ENCODE measurements at regions not wholly inside any gene's neighbourhood (a gene's known extent, or its start where the extent isn't known, plus 50 kb on each side); places are given as distances from the start of the nearest gene placed in this dataset.
"Not testable (repeated sequence)": the region's sequence is repeated elsewhere in the genome, so short reads cannot be mapped to it uniquely, and the experiment has no call there.

GRCh38 chr2:144925886-144926285 lies 406.0 kb upstream of the ZEB2 start:
- no peak for DNase-seq

GRCh38 chr2:144924827-144925226 lies 404.9 kb upstream of the ZEB2 start:
- DNase-seq: no peak

DNA sequence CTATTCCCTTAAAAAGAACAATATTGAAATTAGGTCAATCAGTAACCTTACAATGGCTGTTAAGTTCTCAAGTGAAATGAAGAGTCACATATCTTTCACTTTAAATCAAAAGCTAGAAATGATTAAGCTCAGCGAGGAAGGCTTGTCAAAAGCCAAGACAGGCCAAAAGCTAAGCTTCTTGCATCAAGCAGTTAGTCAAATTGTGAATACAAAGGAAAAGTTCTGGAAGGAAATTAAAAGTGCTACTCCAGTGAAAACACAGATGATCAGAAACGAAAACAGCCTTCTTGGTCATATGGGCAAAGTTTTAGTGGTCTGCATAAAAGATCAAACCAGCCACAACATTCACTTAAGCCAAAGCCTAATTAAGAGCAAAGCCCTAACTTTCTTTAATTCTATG lies 402.6 kb upstream of the ZEB2 start:
- DNase-seq: no peak

- no peak for DNase-seq
Measured at GRCh38 chr2:144920755-144921530, 401.0 kb upstream of the ZEB2 start.

DNA sequence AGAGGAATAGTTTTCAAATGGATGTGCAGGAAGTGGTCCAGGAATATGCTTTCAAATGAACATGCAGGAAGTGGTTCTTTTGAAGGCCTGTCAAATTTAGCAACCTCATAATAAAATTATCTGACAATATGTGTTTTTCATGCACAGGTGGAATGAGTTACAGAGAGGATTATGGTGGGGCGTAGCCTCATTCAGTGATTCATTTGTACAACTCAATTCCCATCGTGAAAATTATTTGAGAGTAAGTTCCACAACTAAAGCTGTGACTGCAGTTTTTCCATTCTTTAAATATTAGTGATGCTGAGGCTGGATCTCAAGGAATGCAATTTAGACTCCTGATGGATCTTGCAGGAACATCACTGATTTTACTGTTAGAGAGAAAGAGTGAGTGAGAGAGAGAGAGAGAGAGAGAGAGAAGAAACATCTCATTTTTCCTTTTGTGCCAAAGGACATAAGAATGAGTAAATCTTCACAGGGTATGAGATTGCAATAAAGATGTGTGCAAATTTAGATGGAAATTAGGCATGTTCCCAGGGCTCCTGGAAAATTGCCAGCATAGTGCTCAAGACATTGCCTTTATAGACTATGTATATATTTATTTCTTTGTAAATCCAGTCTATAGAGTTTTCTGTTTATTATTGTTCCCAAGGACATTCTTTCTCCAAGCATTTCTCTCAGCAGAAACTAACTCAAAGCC lies 394.9 kb upstream of the ZEB2 start:
- DNase-seq: no peak

GRCh38 chr2:144914113-144914512 lies 394.2 kb upstream of the ZEB2 start:
- no peak for DNase-seq

DNA sequence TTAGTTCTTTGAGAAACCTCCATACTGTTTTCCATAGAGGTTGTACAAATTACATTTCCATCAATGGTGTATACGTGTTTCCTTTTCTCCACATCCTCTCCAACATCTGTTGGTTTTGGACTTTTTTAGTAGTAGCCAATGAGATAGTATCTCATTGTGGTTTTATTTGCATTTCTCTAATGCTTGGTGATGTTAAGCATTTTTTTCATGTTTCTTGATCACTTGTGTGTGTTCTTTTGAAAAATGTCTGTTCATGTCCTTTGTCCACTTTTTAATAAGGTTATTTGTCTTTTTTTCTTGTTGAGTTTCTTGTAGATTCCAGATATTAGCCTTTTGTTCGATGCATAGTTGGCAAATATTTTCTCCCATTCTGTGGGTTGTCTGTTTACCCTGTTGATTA lies 392.3 kb upstream of the ZEB2 start:
- no peak for DNase-seq

GRCh38 chr2:144905956-144906355 lies 386.0 kb upstream of the ZEB2 start:
- no peak for DNase-seq

GRCh38 chr2:144904612-144905011 lies 384.7 kb upstream of the ZEB2 start:
- no peak for DNase-seq

GRCh38 chr2:144903045-144903444 lies 383.1 kb upstream of the ZEB2 start:
- DNase-seq: not testable (repeated sequence)

DNA sequence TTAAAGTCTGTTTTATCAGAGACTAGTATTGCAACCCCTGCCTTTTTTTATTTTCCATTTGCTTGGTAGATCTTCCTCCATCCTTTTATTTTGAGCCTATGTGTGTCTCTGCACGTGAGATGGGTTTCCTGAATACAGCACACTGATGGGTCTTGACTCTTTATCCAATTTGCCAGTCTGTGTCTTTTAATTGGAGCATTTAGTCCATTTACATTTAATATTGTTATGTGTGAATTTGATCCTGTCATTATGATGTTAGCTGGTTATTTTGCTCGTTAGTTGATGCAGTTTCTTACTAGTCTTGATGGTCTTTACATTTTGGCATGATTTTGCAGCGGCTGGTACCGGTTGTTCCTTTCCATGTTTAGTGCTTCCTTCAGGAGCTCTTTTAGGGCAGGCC lies 381.5 kb upstream of the ZEB2 start:
- not testable (repeated sequence) for DNase-seq

DNA sequence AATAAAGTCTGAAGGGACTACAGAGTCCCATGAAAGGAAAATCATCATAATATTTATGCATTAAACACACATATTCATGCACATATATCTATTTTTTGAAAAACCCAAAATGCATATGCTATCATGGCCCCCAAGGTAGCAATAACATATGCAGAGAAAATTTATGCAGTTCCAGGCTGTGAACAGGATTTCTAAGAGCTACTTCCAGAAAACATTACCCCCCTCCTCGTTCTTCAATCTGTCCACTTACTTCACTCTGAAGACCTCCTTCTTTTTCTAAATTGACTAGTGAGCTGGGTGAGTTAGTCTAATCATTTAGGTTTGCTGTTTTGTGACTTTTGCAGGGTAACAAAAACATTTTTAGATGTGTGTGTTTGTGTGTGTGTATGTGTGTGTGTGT lies 376.4 kb upstream of the ZEB2 start:
- no peak for DNase-seq

- no peak for DNase-seq
Measured at GRCh38 chr2:144894612-144895599, 375.0 kb upstream of the ZEB2 start.

DNA sequence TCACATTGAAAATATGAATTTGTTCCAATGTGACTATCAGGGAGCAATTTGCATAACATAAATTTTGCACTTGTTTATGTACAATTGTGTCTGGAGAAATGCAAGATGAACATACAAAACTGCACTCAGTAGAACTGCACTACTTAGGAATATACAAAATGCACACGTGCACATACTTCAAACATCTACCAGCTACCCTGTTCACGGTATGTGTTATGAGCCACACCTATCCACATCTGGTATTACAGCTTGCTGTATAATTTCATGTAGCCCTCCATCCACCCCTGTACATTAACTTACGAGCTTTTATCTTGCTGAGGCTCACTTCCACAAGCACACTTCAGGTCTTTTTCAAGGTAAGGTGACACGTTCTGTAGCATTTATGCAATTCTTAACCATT lies 373.5 kb upstream of the ZEB2 start:
- DNase-seq: no peak

DNA sequence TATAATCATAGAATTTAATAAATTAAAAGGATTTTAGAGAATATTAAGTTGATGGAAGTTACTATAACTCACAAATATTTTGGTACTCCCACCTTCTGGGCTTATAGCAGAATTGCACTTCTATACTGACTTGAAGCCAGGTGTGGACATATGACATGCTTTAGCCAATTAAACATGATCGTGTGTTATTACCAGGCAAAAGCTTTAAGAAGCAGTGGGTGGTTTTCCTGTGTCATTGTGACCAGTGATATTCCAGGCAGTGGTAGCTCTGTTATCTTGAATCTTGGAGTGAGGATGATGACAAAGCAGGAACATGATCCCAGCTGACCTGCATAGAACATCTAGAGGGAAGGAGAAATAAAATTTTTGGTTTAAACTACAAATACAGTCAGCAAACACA lies 370.9 kb upstream of the ZEB2 start:
- no peak for DNase-seq

- DNase-seq: no peak
Measured at GRCh38 chr2:144889348-144889747, 369.4 kb upstream of the ZEB2 start.

DNA sequence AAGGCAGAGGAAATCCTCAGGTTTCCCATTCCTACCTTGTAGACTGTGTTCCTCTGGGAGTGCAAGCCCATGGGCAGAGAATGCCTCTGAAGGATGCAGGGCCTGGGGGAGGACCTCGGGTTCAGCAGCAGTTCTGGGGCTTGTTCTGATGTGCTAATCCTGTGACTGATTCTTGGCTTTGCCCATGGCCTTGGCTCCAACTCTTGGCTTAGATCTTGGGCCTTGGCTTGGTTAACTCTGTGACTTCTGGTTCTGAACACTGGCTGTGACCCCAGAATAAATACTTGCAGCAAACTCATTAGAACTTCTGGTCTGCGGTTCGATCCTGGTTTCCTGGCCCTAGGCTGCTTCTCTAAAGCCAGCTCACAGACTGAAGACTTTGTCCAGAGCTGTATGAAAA lies 366.9 kb upstream of the ZEB2 start:
- DNase-seq: no peak

DNA sequence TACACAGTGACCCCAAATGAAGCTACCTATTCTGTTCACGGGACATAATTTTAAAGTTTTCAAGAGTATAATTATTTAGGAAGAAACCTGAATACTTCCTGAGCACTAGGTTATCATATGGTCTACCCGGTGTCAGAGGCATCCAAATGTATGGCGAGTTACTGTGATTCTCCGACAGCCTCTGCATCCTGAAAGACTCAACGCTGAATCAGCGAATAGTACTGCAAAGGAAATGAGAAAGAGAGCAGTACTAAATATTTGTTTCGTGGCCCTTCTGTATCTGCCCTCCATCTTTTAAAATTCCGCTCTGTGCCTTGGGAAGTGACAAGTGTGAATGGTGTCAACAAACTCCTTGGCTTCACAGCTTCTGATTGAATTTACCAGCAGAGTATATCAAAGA lies 358.0 kb upstream of the ZEB2 start:
- DNase-seq: no peak

DNA sequence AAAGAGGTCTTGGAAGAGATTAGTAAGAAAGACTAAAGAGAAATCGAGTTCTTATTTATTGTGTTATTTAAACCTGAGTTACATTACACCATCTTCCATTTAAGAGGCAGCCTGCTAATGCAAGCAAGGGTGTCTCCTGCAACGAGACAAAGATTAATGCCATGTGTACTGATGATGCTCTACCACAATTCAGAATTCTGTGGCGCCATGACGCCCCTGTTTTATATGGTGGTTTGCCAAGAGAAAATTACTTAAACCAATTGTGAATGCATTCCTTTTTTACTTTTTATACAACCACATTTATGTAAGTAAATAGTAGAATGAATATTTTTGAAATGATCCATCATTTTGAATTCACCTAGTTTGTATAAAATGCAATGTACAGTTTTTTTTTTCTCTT lies 356.1 kb upstream of the ZEB2 start:
- DNase-seq: no peak

- DNase-seq: no peak
Measured at GRCh38 chr2:144875290-144875969, 355.5 kb upstream of the ZEB2 start.

DNA sequence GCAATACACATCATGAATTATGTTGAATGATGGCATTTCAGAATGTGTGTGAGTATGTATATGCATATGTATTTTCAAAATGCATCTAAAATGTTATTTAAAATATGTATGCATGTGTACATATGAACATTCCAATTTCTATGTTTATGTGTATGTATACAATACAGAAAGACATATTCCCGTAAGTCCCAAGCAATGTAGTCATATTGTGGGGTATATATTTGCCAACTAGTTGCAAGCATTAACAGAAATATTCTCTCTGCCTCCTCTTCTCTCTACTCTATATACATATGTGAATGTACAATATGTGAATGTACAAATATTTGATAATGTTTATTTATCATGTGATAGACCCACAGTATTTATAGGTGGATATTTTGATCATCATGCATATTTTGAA lies 345.8 kb upstream of the ZEB2 start:
- DNase-seq: no peak

GRCh38 chr2:144859716-144860115 lies 339.8 kb upstream of the ZEB2 start:
- DNase-seq: no peak

DNA sequence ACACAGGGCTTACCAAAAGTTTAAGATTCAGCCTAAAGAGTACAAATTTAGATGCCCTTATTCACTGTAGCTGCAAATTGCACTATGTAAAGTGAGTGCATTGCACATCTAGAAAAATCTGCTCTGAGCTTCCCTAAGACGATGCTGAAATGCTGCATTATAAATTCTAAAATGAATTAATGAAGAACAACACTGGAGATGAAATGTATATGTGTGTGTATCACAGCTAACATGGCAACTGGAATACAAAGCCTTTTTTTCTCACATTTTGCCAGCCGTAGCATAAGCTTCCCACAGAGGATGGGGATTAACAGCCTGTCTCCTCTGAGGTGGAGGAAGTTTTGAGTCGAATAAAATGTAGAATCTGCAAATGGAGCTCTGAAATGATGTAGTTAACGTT lies 338.3 kb upstream of the ZEB2 start:
- DNase-seq: no peak

Measured in GOT3 (cell line).